ENCODE measurements at regions not wholly inside any gene's neighbourhood (a gene's known extent, or its start where the extent isn't known, plus 50 kb on each side); places are given as distances from the start of the nearest gene placed in this dataset.

GRCh38 chr11:11220786-11221185 lies 132.3 kb downstream of the CSNK2A3 start:
- TF ChIP-seq, protein P1, sequence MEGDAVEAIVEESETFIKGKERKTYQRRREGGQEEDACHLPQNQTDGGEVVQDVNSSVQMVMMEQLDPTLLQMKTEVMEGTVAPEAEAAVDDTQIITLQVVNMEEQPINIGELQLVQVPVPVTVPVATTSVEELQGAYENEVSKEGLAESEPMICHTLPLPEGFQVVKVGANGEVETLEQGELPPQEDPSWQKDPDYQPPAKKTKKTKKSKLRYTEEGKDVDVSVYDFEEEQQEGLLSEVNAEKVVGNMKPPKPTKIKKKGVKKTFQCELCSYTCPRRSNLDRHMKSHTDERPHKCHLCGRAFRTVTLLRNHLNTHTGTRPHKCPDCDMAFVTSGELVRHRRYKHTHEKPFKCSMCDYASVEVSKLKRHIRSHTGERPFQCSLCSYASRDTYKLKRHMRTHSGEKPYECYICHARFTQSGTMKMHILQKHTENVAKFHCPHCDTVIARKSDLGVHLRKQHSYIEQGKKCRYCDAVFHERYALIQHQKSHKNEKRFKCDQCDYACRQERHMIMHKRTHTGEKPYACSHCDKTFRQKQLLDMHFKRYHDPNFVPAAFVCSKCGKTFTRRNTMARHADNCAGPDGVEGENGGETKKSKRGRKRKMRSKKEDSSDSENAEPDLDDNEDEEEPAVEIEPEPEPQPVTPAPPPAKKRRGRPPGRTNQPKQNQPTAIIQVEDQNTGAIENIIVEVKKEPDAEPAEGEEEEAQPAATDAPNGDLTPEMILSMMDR (conservative IDR thresholded peaks at IDR 0.05; ENCODE audit: low read depth, low read length) = no peak

GRCh38 chr11:11218629-11218986 lies 134.4 kb downstream of the CSNK2A3 start:
- H3K4me3 ChIP-seq (ENCODE audit: low read length) = no peak overlapping the region
- DNase-seq (ENCODE audit: low read depth) = no peak
- TF ChIP-seq, protein P1 (conservative IDR thresholded peaks at IDR 0.05; ENCODE audit: low read depth, low read length) = no peak

More at GRCh38 chr11:11220786-11221185, 132.3 kb downstream of the CSNK2A3 start:
- H3K4me3 ChIP-seq (ENCODE audit: low read length) = no peak overlapping the region
- no peak for DNase-seq (ENCODE audit: low read depth)

DNA sequence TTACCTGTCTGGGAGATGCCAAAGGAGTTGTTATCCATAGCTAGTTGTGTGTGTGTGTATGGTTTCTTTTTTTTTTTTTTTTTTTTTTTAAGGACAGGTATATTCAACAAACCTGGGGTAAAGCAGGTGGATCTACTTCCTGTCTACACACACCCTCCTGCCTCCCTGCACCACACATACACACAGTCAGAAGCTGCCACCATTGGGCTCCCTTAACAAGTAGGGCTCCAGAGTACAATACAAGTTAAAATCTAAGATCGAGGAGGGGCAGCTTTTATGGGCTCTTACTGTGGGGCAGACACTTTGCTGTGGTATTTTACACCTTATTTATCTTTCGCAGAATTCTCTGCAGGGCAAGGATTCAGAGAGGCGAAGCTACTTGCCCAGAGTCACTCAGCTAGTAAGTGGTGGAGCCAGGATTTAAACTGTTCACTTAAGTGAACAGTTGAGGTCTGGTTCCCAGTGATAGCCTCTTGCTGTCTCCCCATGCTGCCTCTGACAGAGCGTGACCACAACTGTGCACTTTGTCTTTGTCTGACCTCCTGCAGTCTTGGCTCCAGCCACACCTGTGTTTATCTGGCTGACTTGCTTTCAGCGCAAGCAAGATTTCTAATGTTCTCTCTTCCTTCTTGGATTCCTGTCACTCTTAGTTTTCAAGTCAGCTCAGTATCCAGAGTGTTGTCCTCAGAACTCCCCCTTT lies 135.0 kb downstream of the CSNK2A3 start:
- no peak overlapping the region for H3K4me3 ChIP-seq (ENCODE audit: low read length)
- no peak for DNase-seq (ENCODE audit: low read depth)
- TF ChIP-seq, protein P1 (conservative IDR thresholded peaks at IDR 0.05; ENCODE audit: low read depth, low read length) = no peak

DNA sequence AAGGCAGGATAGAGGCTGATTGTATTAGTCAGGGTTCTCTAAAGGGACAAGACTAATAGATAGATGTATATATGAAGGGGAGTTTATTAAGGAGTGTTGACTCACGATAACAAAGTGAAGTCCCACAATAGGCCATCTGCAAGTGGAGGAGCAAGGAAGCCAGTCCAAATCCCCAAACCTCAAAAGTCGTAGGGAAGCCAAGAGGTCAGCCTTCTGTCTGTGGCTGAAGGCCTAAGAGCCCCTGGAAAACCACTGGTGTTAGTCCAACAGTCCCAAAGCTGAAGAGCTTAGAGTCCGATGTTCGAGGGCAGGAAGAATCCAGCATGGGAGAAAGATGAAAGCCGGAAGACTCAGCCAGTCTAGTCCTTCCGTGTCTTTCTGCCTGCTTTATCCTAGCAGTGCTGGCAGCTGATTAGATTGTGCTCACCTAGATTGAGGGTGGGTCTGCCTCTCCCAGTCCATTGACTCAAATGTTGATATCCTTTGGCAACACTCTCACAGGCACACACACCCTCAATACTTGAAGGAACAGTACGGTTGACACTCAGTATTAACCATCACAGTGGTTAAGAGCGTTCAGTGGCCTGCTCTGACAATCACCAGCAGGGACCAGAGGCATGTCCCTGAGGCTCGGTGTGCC lies 135.6 kb downstream of the CSNK2A3 start:
- TF ChIP-seq, protein P1 (conservative IDR thresholded peaks at IDR 0.05; ENCODE audit: low read depth, low read length) = no peak
- DNase-seq (ENCODE audit: low read depth) = no peak
- H3K4me3 ChIP-seq (ENCODE audit: low read length) = no peak overlapping the region

- DNase-seq (ENCODE audit: low read depth) = no peak
- TF ChIP-seq, protein P1 (conservative IDR thresholded peaks at IDR 0.05; ENCODE audit: low read depth, low read length) = no peak
These were observed 137.1 kb downstream of the CSNK2A3 start for GRCh38 chr11:11215944-11216343.

GRCh38 chr11:11215058-11215815 lies 137.8 kb downstream of the CSNK2A3 start:
- H3K4me3 ChIP-seq (ENCODE audit: low read length) = no peak overlapping the region
- DNase-seq (ENCODE audit: low read depth) = no peak
- TF ChIP-seq, protein P1 (conservative IDR thresholded peaks at IDR 0.05; ENCODE audit: low read depth, low read length) = no peak

More at GRCh38 chr11:11215944-11216343, 137.1 kb downstream of the CSNK2A3 start:
- no peak overlapping the region for H3K4me3 ChIP-seq (ENCODE audit: low read length)
